CD4-positive, alpha-beta T cell (primary cell): ENCODE measurements at regions not wholly inside any gene's neighbourhood (a gene's known extent, or its start where the extent isn't known, plus 50 kb on each side); places are given as distances from the start of the nearest gene placed in this dataset.

Source experiments
- ATAC-seq: fragments of 200-7000 bp; cut with Tn5 transposase; one replicate; pipeline ENCODE4 v1.10.0; 2022; ENCODE audit warnings: mild to moderate bottlenecking; ENCODE audit not compliant: poor library complexity
- CTCF ChIA-PET: fragments of 350-600 bp; sonication (Branson Sonifier 250); formaldehyde crosslinking; loops from one replicate; lab custom pipeline; 2021; ENCODE audit warnings: antibody characterized with exemption, inconsistent platforms; lab: Charles Lee
- POLR2A ChIA-PET: fragments of 350-600 bp; sonication (Branson Sonifier 250); formaldehyde crosslinking; loops from one replicate; lab custom pipeline; 2021; ENCODE audit warnings: antibody characterized with exemption, inconsistent platforms; lab: Charles Lee
- DNase-seq, 14 experiments: peaks; one replicate each; pipeline ENCODE4 v3.0.0-alpha.2; 2013 to 2020; ENCODE audit warnings: mixed read lengths in 2 of 14
- H3K27ac ChIP-seq, 2 donors: one replicate each; pipeline versions ENCODE4 v1.5.1 to v1.7.0; 2013; ENCODE audit warnings: low read length in 2 of 2, low read depth in 1 of 2, mild to moderate bottlenecking in 1 of 2
- H3K27me3 ChIP-seq, 2 experiments: 1 replicate in 1 of 2; 2 replicates in 1 of 2; pipeline versions ENCODE4 v1.6.1 to v1.7.0; 2013; ENCODE audit warnings: low read length in 2 of 2, control low read depth in 1 of 2, mild to moderate bottlenecking in 1 of 2, moderate library complexity in 1 of 2; ENCODE audit not compliant: insufficient read depth in 2 of 2, control insufficient read depth in 1 of 2
- H3K36me3 ChIP-seq: one replicate; pipeline ENCODE4 v1.6.1; 2013; ENCODE audit warnings: low read length, control low read depth; ENCODE audit not compliant: insufficient read depth
- H3K4me1 ChIP-seq: one replicate; pipeline ENCODE4 v1.6.1; 2013; ENCODE audit warnings: low read length, control low read depth; ENCODE audit not compliant: insufficient read depth
- H3K4me3 ChIP-seq: one replicate; pipeline ENCODE4 v1.5.1; 2013; ENCODE audit warnings: mild to moderate bottlenecking, low read length, moderate library complexity
- H3K9me3 ChIP-seq, 2 experiments: 1 replicate in 1 of 2; 2 replicates in 1 of 2; pipeline versions ENCODE4 v1.6.1 to v1.7.0; 2013; ENCODE audit warnings: low read length in 2 of 2, mild to moderate bottlenecking in 2 of 2, control low read depth in 1 of 2, moderate library complexity in 1 of 2; ENCODE audit not compliant: control insufficient read depth in 1 of 2, insufficient read depth in 1 of 2
- H3K27ac Mint-ChIP-seq: one replicate; pipeline ENCODE4 v1.8.0; 2020; ENCODE audit warnings: mixed read lengths
- H3K27me3 Mint-ChIP-seq: one replicate; pipeline ENCODE4 v1.8.0; 2021; ENCODE audit warnings: mixed read lengths
- H3K36me3 Mint-ChIP-seq: one replicate; pipeline ENCODE4 v1.8.0; 2021; ENCODE audit warnings: low read depth, mixed read lengths
- H3K4me1 Mint-ChIP-seq: one replicate; pipeline ENCODE4 v1.8.0; 2021; ENCODE audit warnings: low read depth, mixed read lengths
- H3K4me3 Mint-ChIP-seq: one replicate; pipeline ENCODE4 v1.8.0; 2020; ENCODE audit warnings: mild to moderate bottlenecking, mixed read lengths
- H3K9me3 Mint-ChIP-seq: one replicate; pipeline ENCODE4 v1.8.0; 2020; ENCODE audit warnings: mixed read lengths
- intact Hi-C, 2 experiments: fragments of 100-400 bp; cut with DNase I in 1 of 2; cut with micrococcal nuclease in 1 of 2; formaldehyde crosslinking; loops; one replicate each; pipeline versions ENCODE4 v1.15.1 to v1.9.0; 2023 to 2025; cut with DNase I, micrococcal nuclease
- TF ChIP-seq, protein P1 (sequence below): fragments of 200-600 bp; IDR thresholded peaks from one replicate; pipeline ENCODE4 v1.8.0; 2022; ENCODE audit warnings: antibody characterized with exemption, mild to moderate bottlenecking

DNA sequence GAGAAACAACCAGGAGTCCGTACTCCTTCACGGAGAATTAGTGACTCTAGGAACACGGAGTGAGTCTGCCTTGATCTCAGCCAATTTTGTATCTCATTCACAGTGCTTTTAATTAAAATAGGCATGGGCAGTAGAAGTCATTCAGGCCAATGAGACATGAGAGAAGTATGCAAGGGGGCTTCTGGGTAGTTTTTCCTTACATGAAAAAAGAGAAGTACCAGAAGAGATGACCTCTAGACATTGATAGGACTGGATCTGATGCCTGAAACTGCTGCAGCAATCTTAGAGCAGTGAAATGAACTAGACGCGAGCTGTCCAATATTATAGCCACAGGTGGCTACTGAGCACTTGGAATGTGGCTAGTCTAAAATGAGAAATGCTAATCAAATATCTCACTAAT is 187.7 kb upstream of the TLE4 start:
- H3K4me3 ChIP-seq, result no peak overlapping the region
- CTCF ChIA-PET, result no interaction called here

DNA sequence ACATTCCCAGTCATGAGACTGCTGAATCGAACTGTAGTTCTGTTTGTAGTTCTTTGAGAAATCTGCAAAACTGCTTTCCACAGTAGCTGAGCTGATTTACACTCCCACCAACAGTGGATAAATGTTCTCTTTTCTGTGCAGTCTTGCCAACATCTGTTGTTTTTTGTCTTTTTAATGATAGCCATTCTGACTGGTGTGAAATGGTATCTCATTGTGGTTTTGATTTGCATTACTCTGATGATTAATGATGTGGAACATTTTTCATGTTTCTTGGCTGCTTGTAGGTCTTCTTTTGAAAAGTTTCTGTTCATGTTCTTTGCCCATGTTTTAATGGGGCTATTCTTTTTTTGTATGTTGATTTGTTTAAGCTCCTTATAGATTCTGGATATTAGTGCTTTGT is 187.3 kb upstream of the TLE4 start:
- H3K36me3 Mint-ChIP-seq, result no peaks in the 10 kb centered on the region
- H3K4me1 Mint-ChIP-seq, result no peaks in the 10 kb centered on the region
- H3K27me3 ChIP-seq, result no peaks in the 10 kb centered on the region
- peaks cover 2% of the 10 kb centered on the region for H3K9me3 Mint-ChIP-seq
- ChIA-PET POLR2A (no interaction called here), CTCF (no interaction called here)
- no peak for DNase-seq
- H3K9me3 ChIP-seq, result no peaks in the 10 kb centered on the region
- H3K27ac ChIP-seq, result no peak overlapping the region
- no peak overlapping the region for H3K27ac Mint-ChIP-seq
- H3K36me3 ChIP-seq, result no peaks in the 10 kb centered on the region
- ATAC-seq, result no peak
- H3K4me3 Mint-ChIP-seq, result no peak overlapping the region
- peaks cover 16% of the 10 kb centered on the region for H3K27me3 Mint-ChIP-seq
- intact Hi-C loops, result no loop called here
- H3K4me1 ChIP-seq, result no peaks in the 10 kb centered on the region
- no peak overlapping the region for H3K4me3 ChIP-seq
- TF ChIP-seq, protein P1, sequence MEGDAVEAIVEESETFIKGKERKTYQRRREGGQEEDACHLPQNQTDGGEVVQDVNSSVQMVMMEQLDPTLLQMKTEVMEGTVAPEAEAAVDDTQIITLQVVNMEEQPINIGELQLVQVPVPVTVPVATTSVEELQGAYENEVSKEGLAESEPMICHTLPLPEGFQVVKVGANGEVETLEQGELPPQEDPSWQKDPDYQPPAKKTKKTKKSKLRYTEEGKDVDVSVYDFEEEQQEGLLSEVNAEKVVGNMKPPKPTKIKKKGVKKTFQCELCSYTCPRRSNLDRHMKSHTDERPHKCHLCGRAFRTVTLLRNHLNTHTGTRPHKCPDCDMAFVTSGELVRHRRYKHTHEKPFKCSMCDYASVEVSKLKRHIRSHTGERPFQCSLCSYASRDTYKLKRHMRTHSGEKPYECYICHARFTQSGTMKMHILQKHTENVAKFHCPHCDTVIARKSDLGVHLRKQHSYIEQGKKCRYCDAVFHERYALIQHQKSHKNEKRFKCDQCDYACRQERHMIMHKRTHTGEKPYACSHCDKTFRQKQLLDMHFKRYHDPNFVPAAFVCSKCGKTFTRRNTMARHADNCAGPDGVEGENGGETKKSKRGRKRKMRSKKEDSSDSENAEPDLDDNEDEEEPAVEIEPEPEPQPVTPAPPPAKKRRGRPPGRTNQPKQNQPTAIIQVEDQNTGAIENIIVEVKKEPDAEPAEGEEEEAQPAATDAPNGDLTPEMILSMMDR, result no peak

More for the DNA sequence above, 187.7 kb upstream of the TLE4 start:
- ATAC-seq (no peak), DNase-seq (no peak)
- H3K4me3 Mint-ChIP-seq, result no peak overlapping the region
- H3K27ac Mint-ChIP-seq, result no peak overlapping the region
- intact Hi-C loops, result no loop called here
- Histone ChIP-seq H3K36me3 (no peaks in the 10 kb centered on the region), H3K9me3 (no peaks in the 10 kb centered on the region), H3K27me3 (no peaks in the 10 kb centered on the region), H3K27ac (no peak overlapping the region), H3K4me1 (no peaks in the 10 kb centered on the region)
- POLR2A ChIA-PET, result no interaction called here
- no peaks in the 10 kb centered on the region for H3K36me3 Mint-ChIP-seq
- H3K9me3 Mint-ChIP-seq, result peaks cover 2% of the 10 kb centered on the region
- H3K27me3 Mint-ChIP-seq, result peaks cover 16% of the 10 kb centered on the region
- no peaks in the 10 kb centered on the region for H3K4me1 Mint-ChIP-seq
- TF ChIP-seq, protein P1, result no peak

DNA sequence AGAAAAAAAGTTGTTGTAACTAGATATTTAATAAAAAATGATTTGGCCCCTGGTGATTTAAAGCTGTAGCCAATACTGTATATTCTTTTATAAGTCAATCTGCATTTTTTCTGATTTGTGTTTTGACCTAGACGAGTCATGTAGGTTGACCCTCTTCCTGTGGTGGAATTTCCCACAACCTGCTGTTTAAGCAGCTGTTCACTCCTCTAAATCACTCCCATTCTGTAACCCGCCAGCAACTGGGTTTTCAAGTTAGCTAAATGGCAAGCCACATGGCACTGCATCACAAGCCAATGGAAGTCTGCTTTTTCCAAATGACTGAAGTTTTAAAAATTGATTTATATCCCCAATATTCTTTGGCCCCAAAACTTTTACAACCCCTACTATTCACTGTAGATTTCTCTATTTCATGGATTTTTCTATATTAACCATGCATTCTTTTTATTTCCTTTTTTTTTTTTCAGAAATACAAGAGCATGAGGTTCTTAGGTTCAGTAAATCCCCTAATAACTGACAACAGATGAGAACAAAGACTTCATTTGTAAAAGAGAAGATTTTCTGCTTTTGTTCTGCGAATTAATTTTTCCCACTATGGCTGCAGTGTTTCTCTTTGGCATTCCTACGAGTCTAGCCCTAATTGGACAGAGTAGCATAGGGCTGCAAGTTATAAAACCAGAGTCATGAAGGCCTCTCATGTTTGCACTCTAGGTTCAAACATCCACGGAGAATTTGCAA is 184.5 kb upstream of the TLE4 start:
- no peak for DNase-seq
- H3K36me3 Mint-ChIP-seq, result no peaks in the 10 kb centered on the region
- Histone ChIP-seq H3K9me3 (no peaks in the 10 kb centered on the region), H3K27me3 (no peaks in the 10 kb centered on the region), H3K27ac (no peak overlapping the region), H3K4me3 (no peak overlapping the region), H3K36me3 (no peaks in the 10 kb centered on the region), H3K4me1 (no peaks in the 10 kb centered on the region)
- ChIA-PET CTCF (interaction anchor here (1.4 kb wide), 1 partner anchor 20 kb away, joined by 3 read pairs; no protein-coding TSS in a partner anchor), POLR2A (no interaction called here)
- no peak overlapping the region for H3K27ac Mint-ChIP-seq
- peaks cover 16% of the 10 kb centered on the region for H3K27me3 Mint-ChIP-seq
- no peaks in the 10 kb centered on the region for H3K9me3 Mint-ChIP-seq
- no peaks in the 10 kb centered on the region for H3K4me1 Mint-ChIP-seq
- ATAC-seq, result no peak
- TF ChIP-seq, protein P1, result no peak
- no peak overlapping the region for H3K4me3 Mint-ChIP-seq
- intact Hi-C loops, result no loop called here
